Panc1 (cell line): ENCODE measurements at regions not wholly inside any gene's neighbourhood (a gene's known extent, or its start where the extent isn't known, plus 50 kb on each side); places are given as distances from the start of the nearest gene placed in this dataset.

Experiments used
- CTCF ChIP-seq: fragments of 450-650 bp; IDR thresholded peaks from 2 replicates; pipeline ENCODE4 v1.5.1; 2017; ENCODE audit warnings: mild to moderate bottlenecking
- POLR2AphosphoS5 ChIP-seq: IDR thresholded peaks from 2 replicates; pipeline ENCODE4 v1.6.1; 2012; ENCODE audit warnings: mild to moderate bottlenecking, low read depth, low read length, moderate library complexity
- REST ChIP-seq, 2 experiments: IDR thresholded peaks; 2 replicates each; pipeline ENCODE4 v1.6.1; 2011 to 2012; ENCODE audit warnings: low read depth in 2 of 2, control low read depth in 1 of 2, low read length in 1 of 2, mild to moderate bottlenecking in 1 of 2, moderate library complexity in 1 of 2; ENCODE audit not compliant: insufficient read depth in 1 of 2
- SIN3A ChIP-seq: IDR thresholded peaks from 2 replicates; pipeline ENCODE4 v1.6.1; 2012; ENCODE audit warnings: low read depth, mild to moderate bottlenecking, low read length, moderate library complexity, borderline replicate concordance; ENCODE audit not compliant: insufficient read depth
- TCF7L2 ChIP-seq: IDR thresholded peaks from 2 replicates; pipeline ENCODE4 v1.6.1; 2011; ENCODE audit warnings: mild to moderate bottlenecking, low read depth, low read length, inconsistent platforms

- TF ChIP-seq CTCF (no peak), POLR2AphosphoS5 (no peak), TCF7L2 (no peak), REST (IDR thresholded peaks at IDR 0.05; ENCODE audit: insufficient read depth in 1 of 2, low read depth in 2 of 2, low read length in 1 of 2) (no peak), SIN3A (no peak)
Measured at GRCh38 chr13:88764103-88764502, 1092.9 kb downstream of the SLITRK5 start.
